K562 (cell line): ENCODE measurements at regions not wholly inside any gene's neighbourhood (a gene's known extent, or its start where the extent isn't known, plus 50 kb on each side); places are given as distances from the start of the nearest gene placed in this dataset.

Source experiments
- ATAC-seq: fragments of 200-7000 bp; cut with Tn5 transposase; 3 replicates; pipeline ENCODE4 v1.9.1; 2020; ENCODE audit warnings: moderate library complexity
- BruUV-seq: library from RNA; stranded (reverse); fragments of 400-500 nt; replicated peaks from 2 replicates; lab custom pipeline; 2021; lab: Mats Ljungman, UMichigan
- CTCF ChIA-PET: fragments of 300-600 bp; formaldehyde crosslinking; extraction: SDS; loops from one replicate; lab custom pipeline; 2021; ENCODE audit warnings: low intra/inter-chr PET ratio; lab: Yijun Ruan, JAX
- POLR2A ChIA-PET: fragments of 300-600, 350-650 bp; sonication (Branson Sonifier 250); formaldehyde crosslinking; extraction: SDS; loops from one replicate; lab custom pipeline; 2021; ENCODE audit warnings: antibody characterized with exemption, inconsistent platforms; lab: Yijun Ruan, JAX
- DNase-seq, 4 experiments: peaks; one replicate each; pipeline versions ENCODE4 v3.0.0 to v3.0.0-alpha.2; 2011 to 2018; ENCODE audit warnings: low spot score in 3 of 4, mixed read lengths in 3 of 4; ENCODE audit errors: extremely low read depth in 1 of 4
- FAIRE-seq: peaks from 2 replicates; lab custom pipeline; 2011; peaks lifted over from hg19 to GRCh38; lab: Jason Lieb, UNC
- H2AFZ ChIP-seq: 2 replicates; pipeline ENCODE4 v1.6.0; 2011; ENCODE audit warnings: low read depth, low read length, control low read depth, inconsistent platforms
- H3K27ac ChIP-seq: fragments of 200-600 bp; 3 replicates; pipeline ENCODE4 v1.8.0; 2011; ENCODE audit warnings: low read depth, mild to moderate bottlenecking, control low read depth, inconsistent platforms, low read length, moderate library complexity, mixed read lengths; ENCODE audit errors: extremely low read depth
- H3K27me3 ChIP-seq, 2 experiments: fragments of 300-600 bp in 1 of 2; 2 replicates in 1 of 2; 3 replicates in 1 of 2; pipeline versions ENCODE4 v1.6.0 to v1.8.0; 2011; ENCODE audit warnings: inconsistent platforms in 2 of 2, low read length in 2 of 2, mild to moderate bottlenecking in 1 of 2, mixed read lengths in 1 of 2, moderate library complexity in 1 of 2; ENCODE audit not compliant: control insufficient read depth in 2 of 2, insufficient read depth in 2 of 2
- H3K36me3 ChIP-seq: fragments of 300-600 bp; 3 replicates; pipeline ENCODE4 v1.8.0; 2011; ENCODE audit warnings: mild to moderate bottlenecking, low read length, inconsistent platforms; ENCODE audit not compliant: control insufficient read depth, insufficient read depth
- H3K4me1 ChIP-seq, 2 experiments: fragments of 200-600 bp in 1 of 2; replicated peaks in 1 of 2; 2 replicates in 1 of 2; 3 replicates in 1 of 2; pipeline versions ENCODE4 v1.5.1 to v1.8.0; 2011; ENCODE audit warnings: inconsistent platforms in 2 of 2, low read length in 2 of 2, mild to moderate bottlenecking in 1 of 2, mixed read lengths in 1 of 2, moderate library complexity in 1 of 2; ENCODE audit not compliant: control insufficient read depth in 2 of 2, insufficient read depth in 2 of 2
- H3K4me2 ChIP-seq: 2 replicates; pipeline ENCODE4 v1.6.1; 2011; ENCODE audit warnings: low read length, control low read depth, inconsistent platforms, mixed read lengths; ENCODE audit not compliant: insufficient read depth
- H3K4me3 ChIP-seq: fragments of 200-600 bp; sonication (generic), shearing (Covaris generic); 2 replicates; pipeline ENCODE4 v1.5.1; 2016; ENCODE audit warnings: control low read depth, inconsistent platforms
- H3K79me2 ChIP-seq: fragments of 200-600 bp; 3 replicates; pipeline ENCODE4 v1.8.0; 2011; ENCODE audit warnings: low read length, inconsistent platforms; ENCODE audit not compliant: control insufficient read depth, insufficient read depth
- H3K9ac ChIP-seq, 2 experiments: 2 replicates each; pipeline versions ENCODE4 v1.6.0 to v1.6.1; 2011; ENCODE audit warnings: low read depth in 2 of 2, low read length in 2 of 2, control low read depth in 1 of 2, inconsistent platforms in 1 of 2, mild to moderate bottlenecking in 1 of 2, mixed read lengths in 1 of 2; ENCODE audit not compliant: insufficient read depth in 1 of 2
- H3K9me1 ChIP-seq: one replicate; pipeline ENCODE4 v1.6.0; 2011; ENCODE audit warnings: inconsistent platforms, mild to moderate bottlenecking, low read length, moderate library complexity; ENCODE audit not compliant: control insufficient read depth, insufficient read depth
- H3K9me3 ChIP-seq: replicated peaks from 2 replicates; pipeline ENCODE4 v1.5.1; 2011; ENCODE audit warnings: low read depth, low read length, inconsistent platforms; ENCODE audit not compliant: control insufficient read depth, insufficient read depth
- H4K20me1 ChIP-seq: replicated peaks from 2 replicates; pipeline ENCODE4 v1.6.1; 2011; ENCODE audit warnings: low read length, inconsistent platforms, mixed read lengths; ENCODE audit not compliant: control insufficient read depth, insufficient read depth
- ARNT ChIP-seq, 2 experiments: fragments of 450-650 bp; IDR thresholded peaks; 2 replicates each; pipeline ENCODE4 v1.6.1; 2016; ENCODE audit warnings: mild to moderate bottlenecking in 1 of 2
- ETV5 ChIP-seq: sonication (generic); formaldehyde crosslinking; IDR thresholded peaks from 2 replicates; pipeline ENCODE4 v1.4.0; 2020; ENCODE audit warnings: low read depth, mild to moderate bottlenecking, missing genetic modification reagents
- FOXA3 ChIP-seq, 2 experiments: fragments of 450-650 bp in 1 of 2; sonication (generic) in 1 of 2; formaldehyde crosslinking; IDR thresholded peaks in 1 of 2; conservative IDR thresholded peaks in 1 of 2; 2 replicates each; pipeline versions ENCODE4 v1.4.0 to v1.8.0; 2020 to 2022; ENCODE audit warnings: mild to moderate bottlenecking in 2 of 2, missing genetic modification reagents in 1 of 2
- MCM7 ChIP-seq, 2 experiments: fragments of 450-650 bp; IDR thresholded peaks; 2 replicates each; pipeline ENCODE4 v1.6.1; 2016 to 2018
- PTTG1 ChIP-seq: fragments of 450-650 bp; IDR thresholded peaks from 2 replicates; pipeline ENCODE4 v1.6.1; 2016; ENCODE audit warnings: low read depth, mild to moderate bottlenecking, missing genetic modification characterization, missing compliant biosample characterization
- RAD21 ChIP-seq, 2 experiments: fragments of 250-450 bp in 1 of 2; fragments of 450-650 bp in 1 of 2; sonication (Bioruptor Pico) in 1 of 2; formaldehyde crosslinking in 1 of 2; IDR thresholded peaks in 1 of 2; conservative IDR thresholded peaks in 1 of 2; 2 replicates each; pipeline versions ENCODE4 v1.4.0 to v1.8.0; 2020 to 2022; ENCODE audit warnings: mild to moderate bottlenecking in 2 of 2, moderate library complexity in 1 of 2
- RBM22 ChIP-seq: fragments of 200-400 bp; formaldehyde crosslinking; IDR thresholded peaks from 2 replicates; pipeline ENCODE4 v1.6.1; 2018; ENCODE audit warnings: low read length, low read depth; ENCODE audit not compliant: poor library complexity, severe bottlenecking
- TCFL5 ChIP-seq: fragments of 250-450 bp; sonication (Bioruptor Pico); conservative IDR thresholded peaks from 2 replicates; pipeline ENCODE4 v1.6.1; 2021; ENCODE audit warnings: mild to moderate bottlenecking, moderate library complexity, matching md5 sums
- ZNF408 ChIP-seq: fragments of 250-450 bp; sonication (Bioruptor Pico); IDR thresholded peaks from 2 replicates; pipeline ENCODE4 v1.4.0; 2020; ENCODE audit warnings: low read depth, mild to moderate bottlenecking, moderate library complexity
- ZNF764 ChIP-seq: fragments of 250-450 bp; sonication (Bioruptor Pico); IDR thresholded peaks from 2 replicates; pipeline ENCODE4 v1.4.0; 2020; ENCODE audit warnings: low read depth, mild to moderate bottlenecking, moderate library complexity
- WGBS: fragments of 100-300 bp; shearing (Covaris generic); methylation state at CpG from one replicate; pipeline ENCODE4 v1.1.6; 2016; ENCODE audit warnings: low coverage, mixed read lengths; ENCODE audit not compliant: insufficient coverage; ENCODE audit errors: missing lambda C conversion rate; 5-methylcytosine and 5-hydroxymethylcytosine counted together
- in situ Hi-C: fragments of 300-500 bp; cut with MboI; formaldehyde crosslinking; loops from 4 replicates; pipeline ENCODE4 v1.15.0; 2018; ENCODE audit warnings: inconsistent platforms, mixed read lengths
- intact Hi-C: fragments of 100-400 bp; cut with micrococcal nuclease; formaldehyde crosslinking; loops from 2 replicates; pipeline ENCODE4 v1.14.2; 2022
- TF ChIP-seq, protein P1 (sequence below): sonication (generic); formaldehyde crosslinking; IDR thresholded peaks from 2 replicates; pipeline ENCODE4 v1.8.1; 2022; ENCODE audit warnings: missing genetic modification reagents
- TF ChIP-seq, protein P2 (sequence below): fragments of 450-650 bp; IDR thresholded peaks from 2 replicates; pipeline ENCODE4 v1.6.1; 2016; ENCODE audit warnings: antibody characterized with exemption

DNA sequence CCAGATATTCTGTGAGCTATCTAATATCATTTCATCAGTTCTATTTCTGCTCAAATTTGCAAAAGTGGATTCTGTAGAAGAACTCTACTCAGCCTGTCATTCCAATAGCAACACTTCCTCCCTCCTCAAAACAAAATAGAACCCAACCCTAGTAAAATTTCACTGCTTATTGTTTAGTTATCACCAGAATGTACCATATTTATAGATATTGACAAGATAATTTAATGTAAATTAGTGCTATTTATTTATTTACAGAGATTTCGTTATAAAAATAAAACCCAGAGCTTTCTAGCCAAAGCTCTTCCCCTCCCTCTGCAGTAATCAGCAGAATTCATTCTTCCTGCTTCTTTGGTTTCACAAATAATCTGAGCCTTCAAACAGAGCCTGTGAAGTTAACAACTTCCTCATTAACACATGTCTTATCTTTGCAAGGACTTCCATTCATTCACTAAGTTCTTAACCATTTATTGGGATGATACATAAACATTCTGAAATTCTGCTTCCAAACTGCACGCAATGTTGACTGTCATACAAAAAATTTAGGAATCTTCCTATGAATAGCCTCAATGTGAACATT lies 73.7 kb upstream of the PJA2 start:
- no peak for FAIRE-seq
- no peak overlapping the region for H3K9ac ChIP-seq
- no peak overlapping the region for H2AFZ ChIP-seq
- ATAC-seq, result no peak
- H3K36me3 ChIP-seq, result no peaks in the 10 kb centered on the region
- H3K27ac ChIP-seq, result no peak overlapping the region
- POLR2A ChIA-PET, result no interaction called here
- H3K79me2 ChIP-seq, result no peaks in the 10 kb centered on the region
- TF ChIP-seq RBM22 (no peak), ZNF764 (CRISPR knock-in tag) (no peak), RAD21 (CRISPR knock-in tag; conservative IDR thresholded peaks at IDR 0.05 in 1 of 2, IDR thresholded peaks at IDR 0.05 in 1 of 2) (0 out of 4 replicates have a peak, but pooled peaks of 1 of the 2 experiments have one; percentile 8), MCM7 (IDR thresholded peaks at IDR 0.05) (no peak), ETV5 (CRISPR knock-in tag) (no peak), ARNT (IDR thresholded peaks at IDR 0.05) (no peak), ZNF408 (CRISPR knock-in tag) (no peak), PTTG1 (tag) (no peak), TCFL5 (CRISPR knock-in tag) (no peak), FOXA3 (CRISPR knock-in tag; conservative IDR thresholded peaks at IDR 0.05 in 1 of 2, IDR thresholded peaks at IDR 0.05 in 1 of 2) (0 out of 4 replicates have a peak, but pooled peaks of 1 of the 2 experiments have one; percentile 6)
- TF ChIP-seq, protein P1, sequence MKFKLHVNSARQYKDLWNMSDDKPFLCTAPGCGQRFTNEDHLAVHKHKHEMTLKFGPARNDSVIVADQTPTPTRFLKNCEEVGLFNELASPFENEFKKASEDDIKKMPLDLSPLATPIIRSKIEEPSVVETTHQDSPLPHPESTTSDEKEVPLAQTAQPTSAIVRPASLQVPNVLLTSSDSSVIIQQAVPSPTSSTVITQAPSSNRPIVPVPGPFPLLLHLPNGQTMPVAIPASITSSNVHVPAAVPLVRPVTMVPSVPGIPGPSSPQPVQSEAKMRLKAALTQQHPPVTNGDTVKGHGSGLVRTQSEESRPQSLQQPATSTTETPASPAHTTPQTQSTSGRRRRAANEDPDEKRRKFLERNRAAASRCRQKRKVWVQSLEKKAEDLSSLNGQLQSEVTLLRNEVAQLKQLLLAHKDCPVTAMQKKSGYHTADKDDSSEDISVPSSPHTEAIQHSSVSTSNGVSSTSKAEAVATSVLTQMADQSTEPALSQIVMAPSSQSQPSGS, result no peak
- TF ChIP-seq, protein P2, sequence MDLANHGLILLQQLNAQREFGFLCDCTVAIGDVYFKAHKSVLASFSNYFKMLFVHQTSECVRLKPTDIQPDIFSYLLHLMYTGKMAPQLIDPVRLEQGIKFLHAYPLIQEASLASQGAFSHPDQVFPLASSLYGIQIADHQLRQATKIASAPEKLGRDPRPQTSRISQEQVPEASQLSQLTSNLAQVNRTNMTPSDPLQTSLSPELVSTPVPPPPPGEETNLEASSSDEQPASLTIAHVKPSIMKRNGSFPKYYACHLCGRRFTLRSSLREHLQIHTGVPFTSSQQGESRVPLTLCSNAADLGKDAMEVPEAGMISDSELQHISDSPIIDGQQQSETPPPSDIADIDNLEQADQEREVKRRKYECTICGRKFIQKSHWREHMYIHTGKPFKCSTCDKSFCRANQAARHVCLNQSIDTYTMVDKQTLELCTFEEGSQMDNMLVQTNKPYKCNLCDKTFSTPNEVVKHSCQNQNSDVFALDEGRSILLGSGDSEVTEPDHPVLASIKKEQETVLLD, result no peak
- no peaks in the 10 kb centered on the region for H3K9me3 ChIP-seq
- no TSS peak for BruUV-seq
- no peak for DNase-seq
- H3K4me3 ChIP-seq, result no peak overlapping the region
- WGBS, result 7% methylated on average over 2 of the region's 2 CpGs
- in situ Hi-C loops (no loop called here), intact Hi-C loops (no loop called here)
- no peaks in the 10 kb centered on the region for H4K20me1 ChIP-seq
- CTCF ChIA-PET, result no interaction called here
- H3K9me1 ChIP-seq, result no peaks in the 10 kb centered on the region
- H3K27me3 ChIP-seq, result peaks cover 0 to 12% of the 10 kb centered on the region in 2 experiments; a peak in 2 of 5 replicates
- H3K4me2 ChIP-seq, result no peak overlapping the region
- H3K4me1 ChIP-seq, result no peaks in the 10 kb centered on the region
